GM12875 (cell line): ENCODE measurements at regions not wholly inside any gene's neighbourhood (a gene's known extent, or its start where the extent isn't known, plus 50 kb on each side); places are given as distances from the start of the nearest gene placed in this dataset.

Source experiments
- H3K4me3 ChIP-seq: one replicate; pipeline ENCODE4 v1.5.1; 2011; ENCODE audit warnings: low read depth, low read length, control low read depth
- CTCF ChIP-seq: IDR thresholded peaks from 2 replicates; pipeline ENCODE4 v1.5.1; 2011; ENCODE audit warnings: low read depth, mild to moderate bottlenecking, control low read depth, inconsistent platforms, low read length, moderate library complexity, borderline replicate concordance; ENCODE audit not compliant: insufficient read depth

GRCh38 chr1:98072047-98072446, 151.2 kb upstream of the DPYD start:
- no peak for TF ChIP-seq CTCF
- H3K4me3 ChIP-seq: no peak overlapping the region

GRCh38 chr1:98068016-98068415, 147.2 kb upstream of the DPYD start:
- no peak for TF ChIP-seq CTCF
- H3K4me3 ChIP-seq: no peak overlapping the region

- TF ChIP-seq CTCF: no peak
Observed at GRCh38 chr1:98066911-98067310, 146.1 kb upstream of the DPYD start.

GRCh38 chr1:98059620-98060019, 138.8 kb upstream of the DPYD start:
- no peak overlapping the region for H3K4me3 ChIP-seq
- TF ChIP-seq CTCF: no peak

More at GRCh38 chr1:98066911-98067310, 146.1 kb upstream of the DPYD start:
- no peak overlapping the region for H3K4me3 ChIP-seq

- TF ChIP-seq CTCF: no peak
Observed at GRCh38 chr1:98058676-98059075, 137.8 kb upstream of the DPYD start.

GRCh38 chr1:98057236-98057910, 136.5 kb upstream of the DPYD start:
- no peak overlapping the region for H3K4me3 ChIP-seq
- no peak for TF ChIP-seq CTCF

More at GRCh38 chr1:98058676-98059075, 137.8 kb upstream of the DPYD start:
- H3K4me3 ChIP-seq: no peak overlapping the region

GRCh38 chr1:98056781-98057180, 135.9 kb upstream of the DPYD start:
- H3K4me3 ChIP-seq: no peak overlapping the region
- TF ChIP-seq CTCF: no peak
